ENCODE measurements at regions not wholly inside any gene's neighbourhood (a gene's known extent, or its start where the extent isn't known, plus 50 kb on each side); places are given as distances from the start of the nearest gene placed in this dataset.
A peak's percentile ranks its signal among the peaks of the same experiment; 100 is the strongest.

DNA sequence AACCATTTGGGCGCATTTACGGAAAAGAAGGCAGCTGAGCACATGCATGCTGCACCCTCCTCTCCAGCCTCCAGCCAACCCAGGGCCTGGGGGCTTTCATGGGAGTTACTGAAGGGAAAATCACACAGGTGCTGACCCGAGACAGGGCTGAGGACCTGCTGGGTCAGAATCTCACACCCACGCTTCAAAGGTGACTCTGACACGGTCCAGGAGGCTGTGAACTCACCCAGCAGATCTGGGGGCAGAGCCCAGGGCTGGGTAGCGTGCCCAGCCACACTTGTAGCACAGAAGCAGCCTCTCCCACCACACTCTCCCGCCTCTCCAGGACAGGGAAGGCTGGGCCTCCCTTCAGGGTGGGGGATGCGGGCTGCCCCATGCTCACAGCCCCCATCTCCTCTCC lies 347.6 kb downstream of the CTTN start:
- no peak for DNase-seq (ENCODE audit: low read depth in 1 of 2, low spot score in 2 of 2)
- Histone ChIP-seq H3K9me3 (replicated peaks) (peaks cover 79% of the 10 kb centered on the region), H3K27me3 (replicated peaks) (no peaks in the 10 kb centered on the region), H3K4me3 (no peak overlapping the region), H3K4me1 (replicated peaks) (no peaks in the 10 kb centered on the region), H3K27ac (no peak overlapping the region), H3K36me3 (no peaks in the 10 kb centered on the region)

DNA sequence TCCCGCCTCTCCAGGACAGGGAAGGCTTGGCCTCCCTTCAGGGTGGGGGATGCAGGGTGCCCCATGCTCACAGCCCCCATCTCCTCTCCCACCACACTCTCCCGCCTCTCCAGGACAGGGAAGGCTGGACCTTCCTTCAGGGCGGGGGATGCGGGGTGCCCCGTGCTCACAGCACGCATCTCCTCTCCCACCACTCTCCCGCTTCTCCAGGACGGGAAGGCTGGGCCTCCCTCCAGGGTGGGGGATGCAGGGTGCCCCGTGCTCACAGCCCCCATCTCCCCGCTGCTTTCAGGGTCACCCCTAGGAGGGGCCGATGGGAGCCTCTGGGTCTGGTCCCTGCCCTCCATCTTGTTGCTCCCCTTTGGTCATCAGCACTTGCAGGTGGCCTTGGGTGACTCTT lies 348.0 kb downstream of the CTTN start:
- no peak overlapping the region for H3K27ac ChIP-seq
- no peaks in the 10 kb centered on the region for H3K27me3 ChIP-seq (replicated peaks)
- peaks cover 83% of the 10 kb centered on the region for H3K9me3 ChIP-seq (replicated peaks)
- DNase-seq (ENCODE audit: low read depth in 1 of 2, low spot score in 2 of 2) = no peak
- H3K4me1 ChIP-seq (replicated peaks) = no peaks in the 10 kb centered on the region
- no peak overlapping the region for H3K4me3 ChIP-seq
- no peaks in the 10 kb centered on the region for H3K36me3 ChIP-seq

DNA sequence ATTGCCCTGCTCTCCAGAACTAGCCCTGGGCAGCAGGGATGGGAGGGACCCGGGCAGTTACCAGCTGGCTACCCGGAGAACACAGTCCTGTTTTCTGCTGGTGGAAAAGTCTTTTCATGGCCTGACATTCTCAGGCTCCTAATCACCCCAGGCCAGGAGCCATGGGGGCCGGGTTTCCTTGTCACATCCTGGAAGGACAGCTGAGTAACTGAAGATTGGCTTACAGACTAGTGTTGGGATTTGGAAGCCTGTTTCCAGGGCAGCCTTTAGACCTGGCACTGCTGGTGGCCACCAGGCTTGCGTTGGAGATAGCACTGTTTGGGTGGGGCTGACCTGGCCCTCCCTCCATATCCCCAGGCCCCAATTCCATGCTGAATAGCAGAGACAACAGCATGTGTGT lies 349.0 kb downstream of the CTTN start:
- Histone ChIP-seq H3K27ac (no peak overlapping the region), H3K36me3 (no peaks in the 10 kb centered on the region), H3K4me1 (replicated peaks) (no peaks in the 10 kb centered on the region), H3K27me3 (replicated peaks) (no peaks in the 10 kb centered on the region), H3K9me3 (replicated peaks) (peaks cover 78% of the 10 kb centered on the region), H3K4me3 (no peak overlapping the region)
- no peak for DNase-seq (ENCODE audit: low read depth in 1 of 2, low spot score in 2 of 2)

DNA sequence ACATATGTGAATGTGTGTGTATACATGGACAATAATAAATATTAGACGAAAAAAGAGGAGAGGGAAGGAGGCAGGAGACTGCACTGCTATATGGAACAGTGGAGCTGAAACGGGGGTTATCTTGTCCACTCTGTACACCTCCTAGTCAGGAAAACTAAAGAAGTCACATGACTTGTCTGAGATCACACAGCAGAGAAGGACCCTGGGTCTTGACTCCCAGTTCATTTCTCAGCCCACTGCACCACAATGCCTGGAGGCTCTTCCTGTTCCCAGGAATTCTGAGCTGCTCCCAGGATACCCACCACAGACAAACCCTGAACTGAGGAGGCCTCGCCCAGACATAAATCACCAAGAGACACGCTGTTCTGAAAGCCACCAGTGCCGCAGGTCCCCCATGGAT lies 349.6 kb downstream of the CTTN start:
- H3K27ac ChIP-seq = no peak overlapping the region
- DNase-seq (ENCODE audit: low read depth in 1 of 2, low spot score in 2 of 2) = no peak
- no peaks in the 10 kb centered on the region for H3K4me1 ChIP-seq (replicated peaks)
- no peak overlapping the region for H3K4me3 ChIP-seq
- peaks cover 71% of the 10 kb centered on the region for H3K9me3 ChIP-seq (replicated peaks)
- H3K36me3 ChIP-seq = no peaks in the 10 kb centered on the region
- H3K27me3 ChIP-seq (replicated peaks) = no peaks in the 10 kb centered on the region

DNA sequence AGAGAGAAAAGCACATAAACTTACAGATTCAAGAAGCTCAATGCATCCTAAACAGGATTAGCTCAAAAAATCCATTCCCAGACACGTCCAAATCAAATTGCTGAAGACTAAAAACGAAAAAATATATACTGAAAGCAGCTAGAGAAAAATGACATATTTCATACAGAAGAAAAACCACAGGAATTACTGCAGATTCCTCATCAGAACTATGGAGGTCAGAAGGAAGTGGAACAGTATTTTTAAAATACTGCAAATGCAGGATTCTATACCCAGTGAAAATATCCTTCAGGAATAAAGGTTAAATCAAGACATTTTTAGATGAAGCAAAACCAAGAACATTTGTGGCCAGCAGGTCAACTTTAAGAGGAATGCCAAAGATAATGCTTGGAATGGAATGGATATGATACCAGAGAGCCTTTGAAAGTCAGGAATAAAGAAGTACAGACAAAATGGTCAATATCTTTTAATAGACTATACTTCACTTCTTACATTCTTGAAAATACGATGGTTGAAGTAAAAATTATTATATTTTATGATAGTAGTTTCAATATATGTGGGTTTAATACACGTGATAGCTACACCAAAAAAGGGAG lies 352.9 kb downstream of the CTTN start:
- H3K36me3 ChIP-seq = no peaks in the 10 kb centered on the region
- peaks cover 59% of the 10 kb centered on the region for H3K9me3 ChIP-seq (replicated peaks)
- peaks cover 4% of the 10 kb centered on the region for H3K4me1 ChIP-seq (replicated peaks)
- no peak overlapping the region for H3K27ac ChIP-seq
- no peak overlapping the region for H3K4me3 ChIP-seq
- DNase-seq (ENCODE audit: low read depth in 1 of 2, low spot score in 2 of 2) = no peak
- H3K27me3 ChIP-seq (replicated peaks) = no peaks in the 10 kb centered on the region

DNA sequence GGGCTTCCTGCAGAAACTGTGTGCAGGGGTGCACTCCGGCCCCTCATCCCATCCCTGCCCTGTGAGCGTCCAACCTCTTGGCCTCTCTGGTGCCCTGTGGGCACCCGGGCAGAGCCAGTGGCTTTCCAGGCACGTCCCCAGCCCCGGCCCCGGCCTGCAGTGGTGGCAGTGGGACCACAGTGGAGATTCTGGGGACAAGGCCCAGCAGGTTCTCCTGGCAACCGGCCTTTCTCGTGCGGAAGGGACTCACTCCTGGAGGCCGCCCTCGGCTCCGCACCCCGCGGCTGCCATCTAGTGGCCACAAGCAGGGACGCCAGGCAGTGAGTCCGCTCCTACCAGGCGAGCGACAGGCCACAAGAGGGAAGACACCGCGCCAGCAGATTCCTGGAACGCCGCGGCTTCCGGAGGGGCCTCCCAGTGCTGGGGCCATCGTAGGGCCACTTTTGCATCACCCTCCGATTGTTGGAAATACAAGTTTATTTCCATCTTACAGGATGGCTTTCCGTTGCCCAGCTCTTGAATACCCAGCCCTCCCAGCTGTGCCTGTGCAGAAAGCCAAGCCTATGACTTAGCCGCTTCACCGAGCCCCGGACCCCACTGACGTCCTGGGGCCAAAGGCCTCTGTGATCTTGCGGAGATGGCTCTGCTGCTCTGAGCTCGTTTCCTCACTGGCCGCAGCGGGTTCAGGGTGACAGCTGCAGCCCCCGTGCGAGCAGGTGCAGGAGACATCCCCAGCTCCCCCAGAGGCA lies 357.3 kb downstream of the CTTN start:
- Histone ChIP-seq H3K9me3 (replicated peaks) (peaks cover 51% of the 10 kb centered on the region), H3K4me1 (replicated peaks) (peaks cover 4% of the 10 kb centered on the region), H3K27me3 (replicated peaks) (no peaks in the 10 kb centered on the region), H3K27ac (no peak overlapping the region), H3K4me3 (no peak overlapping the region), H3K36me3 (no peaks in the 10 kb centered on the region)
- DNase-seq (ENCODE audit: low read depth in 1 of 2, low spot score in 2 of 2) = peak; percentile 64 to 80

DNA sequence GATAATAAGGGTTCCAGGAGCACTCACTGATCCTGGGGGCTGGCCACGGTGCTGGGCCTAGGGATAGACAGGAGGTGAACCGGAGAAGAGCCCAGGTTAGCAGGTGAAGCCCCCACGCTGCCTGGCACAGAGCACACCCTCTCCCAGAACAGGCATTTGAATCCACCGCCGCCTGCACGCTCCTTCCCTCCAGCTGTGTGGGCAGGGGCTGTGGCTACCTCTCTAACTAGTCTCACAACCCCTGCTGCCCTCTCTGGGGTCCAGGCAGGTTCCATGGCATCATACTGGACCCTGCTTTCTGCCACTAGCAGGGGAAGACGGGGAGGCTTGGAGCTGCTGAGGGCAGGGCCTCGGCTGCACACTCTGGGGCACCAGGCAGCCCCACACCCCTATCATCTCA lies 358.0 kb downstream of the CTTN start:
- H3K36me3 ChIP-seq = no peaks in the 10 kb centered on the region
- H3K9me3 ChIP-seq (replicated peaks) = peaks cover 51% of the 10 kb centered on the region
- H3K27me3 ChIP-seq (replicated peaks) = no peaks in the 10 kb centered on the region
- H3K4me3 ChIP-seq = no peak overlapping the region
- DNase-seq (ENCODE audit: low read depth in 1 of 2, low spot score in 2 of 2) = no peak
- H3K4me1 ChIP-seq (replicated peaks) = peaks cover 6% of the 10 kb centered on the region
- no peak overlapping the region for H3K27ac ChIP-seq

DNA sequence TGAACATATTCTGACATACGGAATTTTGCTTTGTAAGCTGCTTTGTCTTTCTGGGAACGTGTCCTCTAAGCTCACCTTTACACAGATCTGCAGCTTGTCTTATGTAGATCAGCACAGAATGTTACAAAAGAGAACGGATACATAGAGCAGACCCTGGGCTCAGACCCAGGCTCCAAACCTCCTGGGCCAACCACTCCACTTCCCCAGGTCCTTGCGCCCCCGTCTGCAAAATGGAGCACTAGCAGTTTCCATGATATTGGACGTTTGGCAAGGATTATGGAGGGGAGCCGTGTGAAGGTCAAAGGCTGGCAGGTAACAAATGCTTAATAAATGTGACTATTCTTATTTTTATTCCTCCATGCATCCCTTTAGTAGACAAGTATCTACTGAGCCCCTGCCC lies 358.4 kb downstream of the CTTN start:
- peaks cover 11% of the 10 kb centered on the region for H3K4me1 ChIP-seq (replicated peaks)
- no peaks in the 10 kb centered on the region for H3K27me3 ChIP-seq (replicated peaks)
- H3K4me3 ChIP-seq = no peak overlapping the region
- H3K27ac ChIP-seq = no peak overlapping the region
- H3K9me3 ChIP-seq (replicated peaks) = peaks cover 51% of the 10 kb centered on the region
- DNase-seq (ENCODE audit: low read depth in 1 of 2, low spot score in 2 of 2) = no peak
- no peaks in the 10 kb centered on the region for H3K36me3 ChIP-seq

DNA sequence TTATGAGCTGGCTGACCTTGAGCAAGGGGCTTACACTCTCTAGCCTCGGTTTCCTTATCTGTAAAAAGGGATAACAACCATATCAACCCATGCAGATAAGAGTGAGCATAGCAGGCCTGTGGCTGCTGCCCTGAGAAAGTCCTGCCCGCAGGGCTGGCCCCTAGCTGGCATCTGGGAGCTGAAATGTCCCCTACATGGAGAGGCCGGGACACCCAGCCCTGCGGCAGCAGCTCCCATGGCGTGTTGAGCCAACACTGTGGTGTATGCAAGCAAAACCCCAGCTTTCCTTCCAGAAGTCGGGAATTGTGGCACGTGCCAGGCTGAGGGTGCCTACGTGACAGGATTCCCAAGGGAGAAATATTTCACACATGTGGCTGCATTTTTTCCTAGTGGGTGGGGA lies 358.9 kb downstream of the CTTN start:
- H3K27ac ChIP-seq = no peak overlapping the region
- no peak overlapping the region for H3K4me3 ChIP-seq
- no peaks in the 10 kb centered on the region for H3K36me3 ChIP-seq
- no peak for DNase-seq (ENCODE audit: low read depth in 1 of 2, low spot score in 2 of 2)
- no peaks in the 10 kb centered on the region for H3K27me3 ChIP-seq (replicated peaks)
- H3K4me1 ChIP-seq (replicated peaks) = peaks cover 14% of the 10 kb centered on the region
- H3K9me3 ChIP-seq (replicated peaks) = peaks cover 53% of the 10 kb centered on the region

DNA sequence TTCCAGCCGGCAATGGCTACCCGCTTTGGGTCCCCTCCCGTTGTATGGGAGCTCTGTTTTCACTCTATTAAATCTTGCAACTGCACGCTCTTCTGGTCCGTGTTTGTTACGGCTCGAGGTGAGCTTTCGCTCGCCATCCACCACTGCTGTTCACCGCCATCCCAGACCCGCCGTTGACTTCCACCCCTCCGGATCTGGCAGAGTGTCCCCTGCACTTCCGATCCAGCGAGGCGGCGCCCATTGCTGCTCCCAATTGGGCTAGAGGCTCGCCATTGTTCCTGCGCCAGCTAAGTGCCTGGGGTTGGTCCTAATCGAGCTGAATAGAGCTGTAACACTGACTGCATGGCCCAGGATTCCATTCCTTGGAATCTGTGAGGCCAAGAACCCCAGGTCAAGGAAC lies 359.9 kb downstream of the CTTN start:
- Histone ChIP-seq H3K4me1 (replicated peaks) (peaks cover 23% of the 10 kb centered on the region), H3K27ac (no peak overlapping the region), H3K36me3 (no peaks in the 10 kb centered on the region), H3K9me3 (replicated peaks) (peaks cover 62% of the 10 kb centered on the region), H3K4me3 (no peak overlapping the region), H3K27me3 (replicated peaks) (no peaks in the 10 kb centered on the region)
- peak in 1 of 2 experiments; percentile 63 for DNase-seq (ENCODE audit: low read depth in 1 of 2, low spot score in 2 of 2)

DNA sequence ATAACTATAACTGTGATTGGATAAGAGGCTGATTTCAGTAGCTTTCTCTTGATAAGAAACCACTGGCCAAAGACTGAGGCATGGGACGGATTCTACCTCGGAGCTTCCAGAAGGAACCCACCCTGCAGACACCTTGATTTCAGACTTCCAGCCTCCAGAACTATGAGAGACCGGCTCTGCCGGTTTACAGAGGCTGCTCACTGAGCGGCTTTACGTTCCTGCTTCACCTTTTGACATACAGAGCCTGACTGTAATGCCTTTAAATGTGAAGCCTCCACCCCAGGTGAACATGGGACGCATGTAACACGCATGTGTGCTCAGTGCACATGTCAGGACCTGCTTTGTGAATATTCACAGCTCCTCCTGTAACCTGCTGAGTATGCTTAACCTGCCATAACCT lies 361.5 kb downstream of the CTTN start:
- H3K27me3 ChIP-seq (replicated peaks) = no peaks in the 10 kb centered on the region
- peaks cover 29% of the 10 kb centered on the region for H3K4me1 ChIP-seq (replicated peaks)
- H3K36me3 ChIP-seq = no peaks in the 10 kb centered on the region
- no peak overlapping the region for H3K4me3 ChIP-seq
- H3K9me3 ChIP-seq (replicated peaks) = peaks cover 60% of the 10 kb centered on the region
- no peak overlapping the region for H3K27ac ChIP-seq
- no peak for DNase-seq (ENCODE audit: low read depth in 1 of 2, low spot score in 2 of 2)

DNA sequence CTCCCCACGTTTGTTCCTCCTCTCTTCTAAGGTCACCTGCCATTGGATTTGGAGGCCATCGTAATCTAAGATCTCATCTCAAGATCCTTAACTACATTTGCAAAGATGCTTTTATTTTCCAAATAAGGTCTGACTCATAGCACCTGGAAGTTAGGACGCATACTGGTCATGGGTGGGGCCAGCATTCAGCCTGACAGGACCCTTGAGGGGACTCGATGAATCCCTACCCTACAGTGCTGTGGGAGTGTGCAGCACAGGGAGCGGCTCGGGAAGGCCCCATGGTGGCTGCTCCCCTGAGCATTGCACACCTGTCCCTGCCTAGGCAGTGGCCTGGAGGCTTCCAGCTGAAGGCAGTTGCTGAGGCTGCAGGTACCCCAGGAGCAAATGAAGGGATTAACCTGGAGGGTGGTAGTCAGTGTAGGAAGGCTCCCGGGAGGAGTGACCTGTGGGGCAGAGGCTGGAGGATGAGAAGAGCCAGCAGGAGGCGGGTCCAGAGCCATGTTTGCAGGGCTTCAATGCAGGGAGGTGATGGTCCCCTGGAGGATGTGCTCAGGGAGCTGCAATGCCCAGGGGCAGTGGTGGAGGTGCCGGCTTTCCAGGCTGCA lies 362.2 kb downstream of the CTTN start:
- H3K36me3 ChIP-seq = no peaks in the 10 kb centered on the region
- H3K9me3 ChIP-seq (replicated peaks) = peaks cover 59% of the 10 kb centered on the region
- H3K4me1 ChIP-seq (replicated peaks) = peaks cover 29% of the 10 kb centered on the region
- no peak overlapping the region for H3K4me3 ChIP-seq
- no peak for DNase-seq (ENCODE audit: low read depth in 1 of 2, low spot score in 2 of 2)
- no peak overlapping the region for H3K27ac ChIP-seq
- H3K27me3 ChIP-seq (replicated peaks) = no peaks in the 10 kb centered on the region

DNA sequence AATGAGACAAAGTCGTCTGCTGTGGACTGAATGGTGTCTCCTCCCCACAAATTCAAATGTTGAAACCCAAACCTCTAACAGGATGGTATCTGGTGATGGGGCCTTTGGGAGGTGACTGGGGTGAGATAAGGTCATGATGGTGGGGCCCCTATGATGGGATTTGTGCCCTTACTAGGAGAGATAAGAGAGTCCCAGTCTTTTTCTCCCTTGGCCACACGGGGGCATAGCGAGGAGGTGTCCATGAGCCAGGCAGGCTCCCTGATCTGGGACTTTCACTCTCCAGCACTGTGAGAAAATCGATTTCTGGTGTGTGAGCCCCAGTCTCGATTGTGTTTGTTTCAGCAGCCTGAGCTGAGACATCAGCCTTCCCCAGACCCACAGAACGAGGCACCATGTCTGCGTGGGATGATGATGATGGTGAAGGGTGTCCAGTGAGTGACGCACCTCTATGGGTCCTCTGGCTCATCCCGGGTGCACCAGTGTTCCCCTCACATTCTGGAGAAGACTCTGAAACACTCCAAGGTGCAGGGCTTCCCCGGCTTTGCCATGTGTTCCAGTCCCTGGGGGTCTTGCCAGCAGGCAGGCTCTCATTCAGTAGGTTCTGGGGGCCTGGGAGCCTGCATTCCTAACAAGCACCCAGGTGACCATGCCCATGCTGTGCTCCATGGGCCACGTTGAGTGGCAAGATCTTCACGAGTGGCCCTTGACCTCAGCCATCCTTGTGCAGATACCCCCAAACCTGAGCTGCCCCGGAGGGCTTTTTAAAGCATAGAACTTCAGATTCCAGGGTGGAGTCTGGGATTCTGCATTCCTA lies 363.0 kb downstream of the CTTN start:
- Histone ChIP-seq H3K4me1 (replicated peaks) (peaks cover 25% of the 10 kb centered on the region), H3K4me3 (no peak overlapping the region), H3K36me3 (no peaks in the 10 kb centered on the region), H3K27ac (no peak overlapping the region), H3K27me3 (replicated peaks) (no peaks in the 10 kb centered on the region), H3K9me3 (replicated peaks) (peaks cover 57% of the 10 kb centered on the region)
- no peak for DNase-seq (ENCODE audit: low read depth in 1 of 2, low spot score in 2 of 2)

DNA sequence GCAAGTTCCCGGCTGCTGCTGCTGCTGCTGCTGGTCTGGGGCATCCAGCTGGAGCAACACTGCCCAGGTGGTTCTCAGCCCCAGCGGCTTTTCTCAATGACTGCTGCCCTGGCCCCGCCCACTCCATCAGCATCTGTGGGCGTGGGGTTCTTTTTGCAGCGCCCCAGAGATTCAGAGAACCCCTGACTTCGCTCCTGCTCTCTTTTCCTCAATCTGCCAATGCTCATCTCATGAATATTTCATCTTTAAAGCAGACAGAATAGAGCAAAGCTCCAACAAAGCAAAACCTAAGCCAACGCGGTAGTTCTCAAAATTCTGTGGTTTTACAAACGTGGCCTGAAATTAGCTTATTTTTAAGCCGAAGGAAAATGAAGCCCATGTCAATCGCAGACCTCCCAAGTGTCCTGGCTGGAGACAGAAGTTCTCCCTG lies 363.6 kb downstream of the CTTN start:
- DNase-seq (ENCODE audit: low read depth in 1 of 2, low spot score in 2 of 2) = peak in 1 of 2 experiments; percentile 63
- Histone ChIP-seq H3K4me3 (no peak overlapping the region), H3K27ac (no peak overlapping the region), H3K36me3 (no peaks in the 10 kb centered on the region), H3K9me3 (replicated peaks) (peaks cover 59% of the 10 kb centered on the region), H3K27me3 (replicated peaks) (no peaks in the 10 kb centered on the region), H3K4me1 (replicated peaks) (peaks cover 25% of the 10 kb centered on the region)

All from SJSA1 (cell line).